ENCODE measurements at regions not wholly inside any gene's neighbourhood (a gene's known extent, or its start where the extent isn't known, plus 50 kb on each side); places are given as distances from the start of the nearest gene placed in this dataset.
"Not testable (repeated sequence)": the region's sequence is repeated elsewhere in the genome, so short reads cannot be mapped to it uniquely, and the experiment has no call there.

- no peak for FAIRE-seq
- TF ChIP-seq CTCF (IDR thresholded peaks at IDR 0.05; ENCODE audit: insufficient read depth, missing control alignments): no peak
- DNase-seq (ENCODE audit: insufficient read length, low spot score): no peak
Measured at GRCh38 chr12:25615119-25615518, 62.0 kb upstream of the LMNTD1 start.

DNA sequence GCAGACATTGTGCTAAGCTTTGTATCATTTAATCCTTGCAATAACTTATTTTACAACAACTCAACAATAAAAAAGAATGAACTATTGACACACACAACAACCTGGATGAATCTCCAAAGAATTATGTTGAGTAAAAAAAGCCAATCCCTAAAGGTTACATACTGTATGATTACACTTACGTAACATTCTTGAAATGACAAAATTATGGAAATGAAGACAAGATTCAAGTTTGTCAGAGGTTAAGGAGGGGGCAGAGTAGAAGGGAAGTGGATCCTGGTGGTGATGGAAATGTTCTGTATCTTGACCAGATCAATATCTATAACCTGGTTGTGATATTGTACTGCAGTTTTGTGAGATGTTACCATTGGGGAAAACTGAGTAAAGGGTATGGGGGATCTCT lies 63.2 kb upstream of the LMNTD1 start:
- no peak for TF ChIP-seq CTCF (IDR thresholded peaks at IDR 0.05; ENCODE audit: insufficient read depth, missing control alignments)
- no peak for DNase-seq (ENCODE audit: insufficient read length, low spot score)
- FAIRE-seq: no peak

- no peak for FAIRE-seq
- no peak for TF ChIP-seq CTCF (IDR thresholded peaks at IDR 0.05; ENCODE audit: insufficient read depth, missing control alignments)
Measured at GRCh38 chr12:25617991-25618390, 64.9 kb upstream of the LMNTD1 start.

GRCh38 chr12:25623816-25624215 lies 70.7 kb upstream of the LMNTD1 start:
- DNase-seq (ENCODE audit: insufficient read length, low spot score) (no peak), FAIRE-seq (no peak)
- TF ChIP-seq CTCF (IDR thresholded peaks at IDR 0.05; ENCODE audit: insufficient read depth, missing control alignments): no peak

More at GRCh38 chr12:25617991-25618390, 64.9 kb upstream of the LMNTD1 start:
- no peak for DNase-seq (ENCODE audit: insufficient read length, low spot score)

DNA sequence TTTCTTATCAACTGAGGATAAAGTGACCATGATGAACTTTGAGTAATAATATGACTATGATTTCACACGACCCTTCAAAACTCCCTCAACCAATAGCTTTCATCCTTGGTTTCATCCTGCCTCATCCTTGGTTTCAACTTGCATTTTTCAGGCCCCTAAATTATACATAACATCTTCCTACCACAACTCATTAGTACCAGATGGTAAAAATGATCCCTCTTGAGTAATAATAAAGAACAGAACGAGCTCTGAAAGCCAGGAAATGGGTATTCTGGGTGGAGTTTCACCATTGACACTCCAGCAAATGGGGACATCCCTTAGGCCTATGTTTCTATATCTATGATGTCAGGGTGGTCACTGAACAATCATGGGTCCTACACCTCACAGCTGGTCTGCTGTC lies 72.1 kb upstream of the LMNTD1 start:
- DNase-seq (ENCODE audit: insufficient read length, low spot score): no peak
- FAIRE-seq: no peak
- TF ChIP-seq CTCF (IDR thresholded peaks at IDR 0.05; ENCODE audit: insufficient read depth, missing control alignments): no peak

DNA sequence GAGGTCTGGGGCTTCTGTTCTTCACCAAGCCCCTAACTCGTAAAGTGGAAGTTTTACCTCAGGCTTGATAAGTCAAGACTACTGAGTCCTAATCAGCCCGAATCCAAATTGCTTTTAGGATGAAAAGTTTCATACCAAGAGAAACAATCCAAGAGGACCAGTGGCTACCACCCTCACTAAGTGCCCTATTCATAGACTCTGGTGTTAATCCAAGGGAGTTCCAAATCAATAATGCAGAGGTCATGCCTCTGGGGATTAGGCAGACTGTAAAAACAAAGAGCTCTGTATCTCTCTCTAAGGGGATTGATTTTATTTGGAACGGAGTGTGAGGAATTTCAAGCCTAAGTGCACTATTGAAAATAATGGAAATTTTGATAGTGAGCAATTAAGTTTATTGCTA lies 76.3 kb upstream of the LMNTD1 start:
- DNase-seq (ENCODE audit: insufficient read length, low spot score) (no peak), FAIRE-seq (no peak)
- no peak for TF ChIP-seq CTCF (IDR thresholded peaks at IDR 0.05; ENCODE audit: insufficient read depth, missing control alignments)

- not testable (repeated sequence) for FAIRE-seq; DNase-seq (ENCODE audit: insufficient read length, low spot score)
Measured at GRCh38 chr12:25630735-25631515, 77.8 kb upstream of the LMNTD1 start.

GRCh38 chr12:25633149-25633548 lies 80.1 kb upstream of the LMNTD1 start:
- not testable (repeated sequence) for FAIRE-seq; DNase-seq (ENCODE audit: insufficient read length, low spot score)
